B cell (primary cell): ENCODE measurements at regions not wholly inside any gene's neighbourhood (a gene's known extent, or its start where the extent isn't known, plus 50 kb on each side); places are given as distances from the start of the nearest gene placed in this dataset.
"Not testable (repeated sequence)": the region's sequence is repeated elsewhere in the genome, so short reads cannot be mapped to it uniquely, and the experiment has no call there.

Source experiments
- ATAC-seq: fragments of 200-7000 bp; cut with Tn5 transposase; one replicate; pipeline ENCODE4 v1.10.0; 2021; ENCODE audit warnings: low read depth, mild to moderate bottlenecking, moderate number of reproducible peaks, moderate library complexity
- CTCF ChIA-PET: fragments of 350-600 bp; sonication (Branson Sonifier 250); formaldehyde crosslinking; loops from one replicate; lab custom pipeline; 2021; ENCODE audit warnings: antibody characterized with exemption, inconsistent platforms; lab: Charles Lee
- POLR2A ChIA-PET: fragments of 350-600 bp; sonication (Branson Sonifier 250); formaldehyde crosslinking; loops from one replicate; lab custom pipeline; 2021; ENCODE audit warnings: antibody characterized with exemption; lab: Charles Lee
- DNase-seq: peaks from one replicate; pipeline ENCODE4 v3.0.0; 2013
- H2AFZ ChIP-seq: 2 replicates; pipeline ENCODE4 v1.6.1; 2012; ENCODE audit warnings: mild to moderate bottlenecking, low read depth, low read length; ENCODE audit not compliant: insufficient read depth, poor library complexity, severe bottlenecking
- H3K27ac ChIP-seq, 2 donors: 1 replicate in 1 of 2; 2 replicates in 1 of 2; pipeline ENCODE4 v1.5.1; 2012 to 2013; ENCODE audit warnings: low read length in 2 of 2, mild to moderate bottlenecking in 2 of 2, moderate library complexity in 1 of 2
- H3K27me3 ChIP-seq, 4 experiments: fragments of 200-600 bp in 1 of 4; sonication (generic) in 1 of 4; replicated peaks in 1 of 4; 1 replicate in 2 of 4; 2 replicates in 2 of 4; pipeline versions ENCODE4 v1.6.1 to v1.7.0; 2013 to 2016; ENCODE audit warnings: low read length in 3 of 4, mild to moderate bottlenecking in 2 of 4, mixed read lengths in 1 of 4, moderate library complexity in 1 of 4; ENCODE audit not compliant: insufficient read depth in 4 of 4, control insufficient read depth in 3 of 4; ENCODE audit errors: control extremely low read depth in 1 of 4
- H3K36me3 ChIP-seq, 2 experiments: replicated peaks in 1 of 2; 1 replicate in 1 of 2; 2 replicates in 1 of 2; pipeline versions ENCODE4 v1.6.1 to v1.7.1; 2013; ENCODE audit warnings: low read length in 1 of 2; ENCODE audit not compliant: insufficient read depth in 2 of 2, control insufficient read depth in 1 of 2; ENCODE audit errors: control extremely low read depth in 1 of 2, extremely low read depth in 1 of 2
- H3K4me1 ChIP-seq, 2 donors: fragments of 200-600 bp in 1 of 2; sonication (generic) in 1 of 2; 1 replicate in 1 of 2; 2 replicates in 1 of 2; pipeline versions ENCODE4 v1.5.1 to v1.6.1; 2013 to 2017; ENCODE audit warnings: low read length in 2 of 2; ENCODE audit not compliant: control insufficient read depth in 2 of 2, insufficient read depth in 2 of 2
- H3K4me2 ChIP-seq: replicated peaks from 2 replicates; pipeline ENCODE3; 2012; ENCODE audit warnings: mild to moderate bottlenecking, low read depth, low read length; ENCODE audit not compliant: poor library complexity, severe bottlenecking
- H3K4me3 ChIP-seq, 5 experiments: fragments of 200-600 bp in 1 of 5; sonication (generic) in 1 of 5; 1 replicate in 3 of 5; 2 replicates in 2 of 5; pipeline versions ENCODE4 v1.5.1 to v1.7.0; 2011 to 2016; ENCODE audit warnings: low read length in 4 of 5, mild to moderate bottlenecking in 4 of 5, low read depth in 2 of 5, control low read depth in 1 of 5, moderate library complexity in 1 of 5; ENCODE audit not compliant: insufficient read depth in 1 of 5; ENCODE audit errors: control extremely low read depth in 1 of 5, extremely low read depth in 1 of 5
- H3K79me2 ChIP-seq: fragments of 200-600 bp; sonication (generic); one replicate; pipeline ENCODE4 v1.6.0; 2016; ENCODE audit warnings: low read length; ENCODE audit not compliant: control insufficient read depth, insufficient read depth
- H3K9ac ChIP-seq: fragments of 200-600 bp; sonication (generic); 2 replicates; pipeline ENCODE4 v1.6.1; 2017; ENCODE audit warnings: mild to moderate bottlenecking, low read length, moderate library complexity
- H3K9me3 ChIP-seq, 3 donors: one replicate each; pipeline versions ENCODE4 v1.6.1 to v1.7.1; 2013; ENCODE audit warnings: low read length in 2 of 3; ENCODE audit not compliant: control insufficient read depth in 2 of 3, insufficient read depth in 1 of 3; ENCODE audit errors: control extremely low read depth in 1 of 3
- H4K20me1 ChIP-seq: 2 replicates; pipeline ENCODE4 v1.6.0; 2012; ENCODE audit warnings: mild to moderate bottlenecking, low read length; ENCODE audit not compliant: insufficient read depth, control insufficient read depth, poor library complexity, severe bottlenecking
- H3K27ac Mint-ChIP-seq: one replicate; pipeline ENCODE4 v1.8.0; 2021; ENCODE audit warnings: mixed read lengths
- H3K27me3 Mint-ChIP-seq: one replicate; pipeline ENCODE4 v1.8.0; 2021; ENCODE audit warnings: mixed read lengths
- H3K4me1 Mint-ChIP-seq: one replicate; pipeline ENCODE4 v1.8.0; 2021; ENCODE audit warnings: mixed read lengths
- H3K4me3 Mint-ChIP-seq: one replicate; pipeline ENCODE4 v1.8.0; 2021; ENCODE audit warnings: mixed read lengths
- H3K9me3 Mint-ChIP-seq: one replicate; pipeline ENCODE4 v1.8.0; 2022; ENCODE audit warnings: mixed read lengths; ENCODE audit not compliant: insufficient read depth
- CTCF ChIP-seq: fragments of 200-600 bp; IDR thresholded peaks from one replicate; pipeline ENCODE4 v1.8.0; 2022; ENCODE audit warnings: antibody characterized with exemption, mild to moderate bottlenecking
- EZH2 ChIP-seq: IDR thresholded peaks from 2 replicates; pipeline ENCODE4 v1.6.1; 2012; ENCODE audit warnings: borderline replicate concordance, low read depth, mild to moderate bottlenecking, moderate library complexity, low read length; ENCODE audit not compliant: insufficient read depth, poor library complexity, severe bottlenecking
- WGBS: methylation state at CpG from one replicate; pipeline ENCODE4 v1.1.5; 2013; ENCODE audit warnings: missing lambda C conversion rate; ENCODE audit not compliant: insufficient coverage; 5-methylcytosine and 5-hydroxymethylcytosine counted together
- intact Hi-C: fragments of 100-400 bp; cut with micrococcal nuclease; formaldehyde crosslinking; loops from one replicate; pipeline ENCODE4 v1.10.0; 2022

GRCh38 chr7:67671006-67671548 lies 674.4 kb downstream of the TYW1 start:
- no peaks in the 10 kb centered on the region for H3K4me1 Mint-ChIP-seq
- no peaks in the 10 kb centered on the region for H3K36me3 ChIP-seq
- H3K4me1 ChIP-seq: no peaks in the 10 kb centered on the region
- peaks cover 0 to 17% (median 7%) of the 10 kb centered on the region in 3 donors for H3K9me3 ChIP-seq
- TF ChIP-seq CTCF (no peak), EZH2 (no peak)
- ChIA-PET CTCF (interaction anchor here (0.7 kb wide), 1 partner anchor 507 kb away, joined by 3 read pairs; no protein-coding TSS in a partner anchor), POLR2A (no interaction called here)
- H3K27me3 ChIP-seq: no peaks in the 10 kb centered on the region
- WGBS: no CpG with 5 or more reads among the region's 4 CpGs
- intact Hi-C loops: no loop called here
- H3K79me2 ChIP-seq: no peaks in the 10 kb centered on the region
- peaks cover 10% of the 10 kb centered on the region for H3K9me3 Mint-ChIP-seq
- H3K4me2 ChIP-seq: no peak overlapping the region
- no peaks in the 10 kb centered on the region for H4K20me1 ChIP-seq
- H3K27ac Mint-ChIP-seq: no peak overlapping the region
- H3K27ac ChIP-seq: no peak overlapping the region
- H3K4me3 ChIP-seq: no peak overlapping the region
- ATAC-seq (no peak), DNase-seq (no peak)
- no peaks in the 10 kb centered on the region for H3K27me3 Mint-ChIP-seq
- H3K4me3 Mint-ChIP-seq: no peak overlapping the region
- no peak overlapping the region for H3K9ac ChIP-seq
- no peak overlapping the region for H2AFZ ChIP-seq

- Histone ChIP-seq H4K20me1 (no peaks in the 10 kb centered on the region), H3K27me3 (no peaks in the 10 kb centered on the region), H3K36me3 (no peaks in the 10 kb centered on the region), H3K4me2 (no peak overlapping the region), H2AFZ (no peak overlapping the region), H3K9ac (no peak overlapping the region), H3K27ac (no peak overlapping the region), H3K4me1 (no peaks in the 10 kb centered on the region), H3K4me3 (no peak overlapping the region), H3K79me2 (no peaks in the 10 kb centered on the region), H3K9me3 (peaks cover 1 to 17% (median 7%) of the 10 kb centered on the region in 3 donors)
- ChIA-PET POLR2A (no interaction called here), CTCF (no interaction called here)
- DNase-seq (no peak), ATAC-seq (no peak)
- H3K4me3 Mint-ChIP-seq: no peak overlapping the region
- intact Hi-C loops: no loop called here
- H3K27me3 Mint-ChIP-seq: no peaks in the 10 kb centered on the region
- no peak overlapping the region for H3K27ac Mint-ChIP-seq
- WGBS: 100% methylated on average over 1 of the region's 3 CpGs
- TF ChIP-seq CTCF (no peak), EZH2 (no peak)
- peaks cover 16% of the 10 kb centered on the region for H3K9me3 Mint-ChIP-seq
- no peaks in the 10 kb centered on the region for H3K4me1 Mint-ChIP-seq
These were observed 677.2 kb downstream of the TYW1 start for GRCh38 chr7:67673861-67674260.

- H3K9ac ChIP-seq, ATAC-seq, CTCF ChIA-PET, H3K4me1 Mint-ChIP-seq, H2AFZ ChIP-seq, H3K27me3 Mint-ChIP-seq, H3K27ac Mint-ChIP-seq, DNase-seq, H3K79me2 ChIP-seq, H3K27me3 ChIP-seq, H3K4me2 ChIP-seq, H3K4me3 Mint-ChIP-seq, intact Hi-C loops, H3K27ac ChIP-seq, H4K20me1 ChIP-seq, POLR2A ChIA-PET, H3K4me1 ChIP-seq, H3K4me3 ChIP-seq, H3K36me3 ChIP-seq: not testable (repeated sequence)
- H3K9me3 ChIP-seq: peaks cover 1 to 20% (median 7%) of the 10 kb centered on the region in 3 donors
- WGBS: no CpG with 5 or more reads among the region's 5 CpGs
- peaks cover 18% of the 10 kb centered on the region for H3K9me3 Mint-ChIP-seq
These were observed 678.2 kb downstream of the TYW1 start for GRCh38 chr7:67674862-67675261.
